Panc1 (cell line): ENCODE measurements at regions not wholly inside any gene's neighbourhood (a gene's known extent, or its start where the extent isn't known, plus 50 kb on each side); places are given as distances from the start of the nearest gene placed in this dataset.

ENCODE experiments used
- CTCF ChIP-seq: fragments of 450-650 bp; IDR thresholded peaks from 2 replicates; pipeline ENCODE4 v1.5.1; 2017; ENCODE audit warnings: mild to moderate bottlenecking
- POLR2AphosphoS5 ChIP-seq: IDR thresholded peaks from 2 replicates; pipeline ENCODE4 v1.6.1; 2012; ENCODE audit warnings: mild to moderate bottlenecking, low read depth, low read length, moderate library complexity
- SIN3A ChIP-seq: IDR thresholded peaks from 2 replicates; pipeline ENCODE4 v1.6.1; 2012; ENCODE audit warnings: low read depth, mild to moderate bottlenecking, low read length, moderate library complexity, borderline replicate concordance; ENCODE audit not compliant: insufficient read depth

GRCh38 chr7:130899071-130899560 lies 165.1 kb upstream of the KLF14 start:
- no peak for TF ChIP-seq CTCF
- no peak; the same call in 1 of the 2 replicates for TF ChIP-seq POLR2AphosphoS5
- TF ChIP-seq SIN3A, result no peak
